Activated CD8-positive, alpha-beta memory T cell treated with anti-CD3 and anti-CD28 coated beads for 1 hour (primary cell): ENCODE measurements at regions not wholly inside any gene's neighbourhood (a gene's known extent, or its start where the extent isn't known, plus 50 kb on each side); places are given as distances from the start of the nearest gene placed in this dataset.
A peak's percentile ranks its signal among the peaks of the same experiment; 100 is the strongest.

Experiments
- DNase-seq, 2 donors: peaks; one replicate each; pipeline ENCODE4 v3.0.0-alpha.2; 2020; ENCODE audit warnings: low read depth in 1 of 2; ENCODE audit errors: extremely low read depth in 1 of 2

DNA sequence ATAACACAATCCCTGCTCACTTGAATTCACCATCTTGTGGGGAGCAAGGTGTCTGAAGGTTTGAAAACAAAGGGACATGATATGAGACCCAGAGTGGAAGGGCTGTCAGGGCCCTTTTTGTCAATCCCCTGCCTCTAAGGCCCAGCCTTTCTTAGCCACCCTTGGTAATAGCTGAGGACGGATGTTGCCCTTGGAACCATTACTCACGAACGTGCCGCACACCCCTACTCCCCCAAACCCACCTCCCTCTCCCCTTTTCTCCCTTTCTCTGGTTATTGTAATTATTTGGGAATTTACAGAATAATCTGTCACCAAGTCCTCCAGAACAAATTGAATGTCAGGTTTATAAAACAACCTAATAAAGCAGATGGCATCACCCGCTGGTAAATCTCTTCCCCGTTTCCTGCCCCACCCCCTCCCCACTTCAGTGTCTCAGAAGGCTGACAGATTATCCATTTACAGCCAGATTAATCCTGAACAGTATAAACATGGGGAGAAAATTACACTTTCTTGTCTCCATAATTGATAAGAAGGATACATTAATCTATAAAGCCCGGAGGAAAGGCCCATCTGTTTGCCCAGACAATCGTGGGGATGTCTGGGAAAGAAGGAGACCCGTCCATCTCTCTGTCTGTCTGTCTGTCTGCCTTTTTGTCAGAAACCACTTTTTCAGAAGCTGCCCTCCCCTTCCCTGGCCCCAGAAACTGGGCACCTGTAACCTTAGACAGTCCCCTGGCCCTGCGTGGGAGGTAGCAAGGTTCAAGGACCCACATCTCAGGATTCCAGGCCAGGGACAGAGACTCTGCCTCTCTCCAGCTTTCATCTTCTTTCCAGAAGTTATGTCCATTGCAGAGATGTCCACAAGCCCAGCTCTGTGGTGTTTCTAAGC is 60.6 kb upstream of the CD34 start:
- no peak for DNase-seq

GRCh38 chr1:207970329-207971233 is 59.7 kb upstream of the CD34 start:
- no peak for DNase-seq

- no peak for DNase-seq
Observed at GRCh38 chr1:207969528-207969927, 58.6 kb upstream of the CD34 start.

GRCh38 chr1:207968521-207969009 is 57.6 kb upstream of the CD34 start:
- DNase-seq: no peak

DNA sequence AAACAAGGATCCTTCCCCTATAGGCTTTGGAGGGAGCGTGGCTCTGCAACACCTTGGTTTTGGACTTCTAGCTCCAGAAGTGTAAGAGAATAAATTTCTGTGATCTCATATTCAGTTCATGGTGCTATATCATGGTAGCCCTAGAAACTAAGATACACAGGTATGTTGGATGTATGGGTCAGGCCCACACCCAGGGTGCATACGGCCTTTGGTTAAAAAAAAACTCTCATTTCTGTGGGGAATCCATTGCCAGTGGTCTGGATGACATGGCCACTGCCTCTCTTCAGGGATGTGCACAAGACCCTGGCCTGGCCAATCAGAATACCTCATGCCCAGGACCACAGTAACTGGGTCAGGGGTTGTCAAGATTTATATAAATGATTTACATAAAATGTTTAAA is 56.8 kb upstream of the CD34 start:
- DNase-seq: no peak

GRCh38 chr1:207966521-207966920 is 55.6 kb upstream of the CD34 start:
- DNase-seq: no peak

DNA sequence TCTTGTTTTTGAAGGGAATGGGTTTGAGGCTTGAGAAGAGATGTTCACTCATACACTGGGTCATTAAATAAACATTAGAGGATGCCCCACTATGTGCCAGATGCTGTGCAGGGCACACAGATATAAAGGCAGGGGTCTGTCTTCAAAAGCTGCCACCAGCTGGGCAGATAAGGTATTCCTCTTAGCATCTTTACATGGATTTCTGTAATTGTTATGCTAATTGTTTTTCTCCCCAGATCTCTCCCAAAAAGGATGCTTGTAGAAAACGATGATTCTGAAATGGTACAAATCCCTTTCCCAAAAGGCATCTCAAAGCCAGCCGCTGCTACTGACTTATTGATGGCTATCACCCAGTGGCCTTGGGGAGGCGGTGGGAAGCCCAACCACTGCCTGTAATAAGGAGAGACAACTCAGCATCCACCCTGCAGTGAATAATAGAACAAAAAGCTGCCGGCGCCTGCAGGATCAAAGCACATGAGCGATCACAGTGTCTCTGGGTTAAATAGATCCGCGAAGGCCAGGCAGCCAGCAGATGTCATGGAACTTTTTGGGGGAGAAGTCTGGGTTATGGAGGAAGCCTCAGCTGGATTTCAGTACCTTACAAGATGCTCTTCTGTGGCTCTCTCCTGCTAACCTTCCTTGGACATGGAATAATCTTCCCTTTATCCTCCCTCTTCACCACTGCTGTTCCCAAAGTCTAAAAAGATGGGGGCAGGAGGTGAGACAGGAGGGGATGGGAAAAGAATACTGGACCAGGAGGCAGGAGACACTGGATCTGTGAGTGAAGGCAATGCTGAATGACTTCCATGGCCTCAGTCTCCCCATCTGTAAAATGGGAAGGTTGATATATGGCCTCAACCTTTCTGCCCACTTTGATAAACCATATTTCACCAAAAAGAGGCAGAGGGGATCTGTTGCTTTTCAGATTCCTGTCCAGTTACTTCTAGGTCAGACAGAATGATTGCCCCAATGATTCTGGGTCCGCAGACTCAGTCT is 54.8 kb upstream of the CD34 start:
- no peak for DNase-seq

DNA sequence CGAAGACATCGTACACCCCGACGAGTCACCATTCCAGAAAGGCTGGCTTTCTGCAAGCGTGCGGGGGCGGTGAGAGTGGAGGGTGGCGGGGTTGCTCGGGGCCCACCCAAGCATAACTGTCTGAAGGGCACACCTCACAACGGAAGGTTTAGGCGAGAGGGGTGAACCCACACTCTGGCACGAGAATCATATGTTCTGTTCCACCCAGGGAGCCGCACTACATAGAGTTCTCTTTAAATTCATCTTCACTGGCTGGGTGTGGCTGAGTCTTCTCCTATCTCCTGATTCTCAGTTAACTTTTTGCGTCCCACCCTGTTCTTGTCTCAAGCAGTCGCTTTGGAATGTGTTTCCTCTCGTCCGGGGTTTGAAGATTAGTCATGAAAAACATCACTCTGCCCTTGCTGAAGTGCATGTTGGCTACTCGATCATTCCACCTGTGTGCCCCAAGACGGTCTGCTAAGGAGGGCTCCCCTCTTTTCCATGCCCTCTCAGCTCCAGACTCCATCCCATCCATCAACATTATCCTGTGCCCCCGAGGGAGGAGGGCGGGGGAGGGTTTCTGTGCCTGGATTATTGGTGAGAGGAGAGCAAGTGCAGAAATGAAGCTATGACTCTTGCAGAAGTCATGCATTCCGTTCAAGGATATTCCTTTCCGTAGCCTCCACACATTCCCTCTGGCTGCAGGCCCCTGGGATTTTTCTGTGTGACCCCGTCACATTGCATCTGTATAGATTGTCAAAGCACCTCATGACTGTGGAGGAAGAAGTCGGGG is 53.5 kb upstream of the CD34 start:
- DNase-seq: no peak

- DNase-seq: peak; percentile 55 to 76
Observed at GRCh38 chr1:207963427-207964194, 52.7 kb upstream of the CD34 start.

- DNase-seq: no peak
Observed at GRCh38 chr1:207962716-207963426, 51.9 kb upstream of the CD34 start.
